ENCODE measurements at regions not wholly inside any gene's neighbourhood (a gene's known extent, or its start where the extent isn't known, plus 50 kb on each side); places are given as distances from the start of the nearest gene placed in this dataset.

- peaks cover 0 to 77% (median 12%) of the 10 kb centered on the region in 5 donors for H3K4me1 ChIP-seq (ENCODE audit: control insufficient read depth in 5 of 5, insufficient read depth in 5 of 5, low read length in 5 of 5)
- H3K27me3 ChIP-seq (ENCODE audit: control insufficient read depth in 5 of 5, insufficient read depth in 4 of 5, low read length in 5 of 5) = no peaks in the 10 kb centered on the region
- H3K27ac ChIP-seq (ENCODE audit: low read depth, low read length) = peak overlapping the region; percentile 50
- no peaks in the 10 kb centered on the region for H3K9me3 ChIP-seq (ENCODE audit: control insufficient read depth in 5 of 5, low read length in 5 of 5)
- H3K9ac ChIP-seq (ENCODE audit: low read length in 5 of 5) = peak overlapping the region in 1 of 5 donors; percentile 12
- no peaks in the 10 kb centered on the region for H3K36me3 ChIP-seq (ENCODE audit: control insufficient read depth in 5 of 5, insufficient read depth in 5 of 5, low read length in 5 of 5)
- H3K4me3 ChIP-seq (ENCODE audit: low read depth in 1 of 5, low read length in 5 of 5) = no peak overlapping the region
Observed at GRCh38 chr3:124277144-124277890, 285.4 kb upstream of the ROPN1 start.

- Histone ChIP-seq H3K36me3 (ENCODE audit: control insufficient read depth in 5 of 5, insufficient read depth in 5 of 5, low read length in 5 of 5) (no peaks in the 10 kb centered on the region), H3K27me3 (ENCODE audit: control insufficient read depth in 5 of 5, insufficient read depth in 4 of 5, low read length in 5 of 5) (no peaks in the 10 kb centered on the region), H3K9ac (ENCODE audit: low read length in 5 of 5) (no peak overlapping the region), H3K4me3 (ENCODE audit: low read depth in 1 of 5, low read length in 5 of 5) (no peak overlapping the region), H3K27ac (ENCODE audit: low read depth, low read length) (no peak overlapping the region), H3K9me3 (ENCODE audit: control insufficient read depth in 5 of 5, low read length in 5 of 5) (no peaks in the 10 kb centered on the region), H3K4me1 (ENCODE audit: control insufficient read depth in 5 of 5, insufficient read depth in 5 of 5, low read length in 5 of 5) (peaks cover 0 to 38% (median 11%) of the 10 kb centered on the region in 5 donors)
Observed at GRCh38 chr3:124281453-124282316, 289.8 kb upstream of the ROPN1 start.

- H3K9me3 ChIP-seq (ENCODE audit: control insufficient read depth in 5 of 5, low read length in 5 of 5) = no peaks in the 10 kb centered on the region
- H3K36me3 ChIP-seq (ENCODE audit: control insufficient read depth in 5 of 5, insufficient read depth in 5 of 5, low read length in 5 of 5) = no peaks in the 10 kb centered on the region
Observed at GRCh38 chr3:124282751-124283651, 291.1 kb upstream of the ROPN1 start.

GRCh38 chr3:124283652-124284023 lies 291.7 kb upstream of the ROPN1 start:
- Histone ChIP-seq H3K27ac (ENCODE audit: low read depth, low read length) (no peak overlapping the region), H3K9ac (ENCODE audit: low read length in 5 of 5) (no peak overlapping the region), H3K27me3 (ENCODE audit: control insufficient read depth in 5 of 5, insufficient read depth in 4 of 5, low read length in 5 of 5) (no peaks in the 10 kb centered on the region), H3K9me3 (ENCODE audit: control insufficient read depth in 5 of 5, low read length in 5 of 5) (no peaks in the 10 kb centered on the region), H3K4me1 (ENCODE audit: control insufficient read depth in 5 of 5, insufficient read depth in 5 of 5, low read length in 5 of 5) (peaks cover 0 to 23% (median 0%) of the 10 kb centered on the region in 5 donors), H3K4me3 (ENCODE audit: low read depth in 1 of 5, low read length in 5 of 5) (no peak overlapping the region), H3K36me3 (ENCODE audit: control insufficient read depth in 5 of 5, insufficient read depth in 5 of 5, low read length in 5 of 5) (no peaks in the 10 kb centered on the region)

More at GRCh38 chr3:124282751-124283651, 291.1 kb upstream of the ROPN1 start:
- H3K9ac ChIP-seq (ENCODE audit: low read length in 5 of 5) = no peak overlapping the region
- no peak overlapping the region for H3K27ac ChIP-seq (ENCODE audit: low read depth, low read length)
- H3K27me3 ChIP-seq (ENCODE audit: control insufficient read depth in 5 of 5, insufficient read depth in 4 of 5, low read length in 5 of 5) = no peaks in the 10 kb centered on the region
- H3K4me3 ChIP-seq (ENCODE audit: low read depth in 1 of 5, low read length in 5 of 5) = no peak overlapping the region
- H3K4me1 ChIP-seq (ENCODE audit: control insufficient read depth in 5 of 5, insufficient read depth in 5 of 5, low read length in 5 of 5) = peaks cover 0 to 24% (median 1%) of the 10 kb centered on the region in 5 donors

DNA sequence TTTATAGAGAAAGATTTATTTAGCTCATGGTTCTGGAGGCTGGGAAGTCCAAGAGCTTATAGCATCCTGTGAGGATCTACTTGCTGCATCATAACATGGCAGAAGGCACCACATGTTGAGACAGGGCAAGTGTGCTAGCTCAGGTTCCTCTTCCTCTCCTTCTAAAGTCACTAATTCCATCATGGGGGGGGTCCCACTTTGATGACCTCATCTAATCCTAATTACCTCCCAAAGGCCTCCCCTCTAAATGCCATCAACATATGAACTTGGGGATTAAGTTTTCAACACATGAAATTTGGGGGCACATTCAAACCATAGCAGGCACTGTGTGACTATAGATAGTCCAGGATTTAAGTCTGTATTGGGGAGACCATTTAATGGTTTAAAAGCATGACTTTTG lies 297.1 kb upstream of the ROPN1 start:
- H3K27me3 ChIP-seq (ENCODE audit: control insufficient read depth in 5 of 5, insufficient read depth in 4 of 5, low read length in 5 of 5) = no peaks in the 10 kb centered on the region
- no peak overlapping the region for H3K9ac ChIP-seq (ENCODE audit: low read length in 5 of 5)
- no peaks in the 10 kb centered on the region for H3K9me3 ChIP-seq (ENCODE audit: control insufficient read depth in 5 of 5, low read length in 5 of 5)
- no peaks in the 10 kb centered on the region for H3K36me3 ChIP-seq (ENCODE audit: control insufficient read depth in 5 of 5, insufficient read depth in 5 of 5, low read length in 5 of 5)
- H3K27ac ChIP-seq (ENCODE audit: low read depth, low read length) = no peak overlapping the region
- no peak overlapping the region for H3K4me3 ChIP-seq (ENCODE audit: low read depth in 1 of 5, low read length in 5 of 5)
- H3K4me1 ChIP-seq (ENCODE audit: control insufficient read depth in 5 of 5, insufficient read depth in 5 of 5, low read length in 5 of 5) = no peaks in the 10 kb centered on the region

DNA sequence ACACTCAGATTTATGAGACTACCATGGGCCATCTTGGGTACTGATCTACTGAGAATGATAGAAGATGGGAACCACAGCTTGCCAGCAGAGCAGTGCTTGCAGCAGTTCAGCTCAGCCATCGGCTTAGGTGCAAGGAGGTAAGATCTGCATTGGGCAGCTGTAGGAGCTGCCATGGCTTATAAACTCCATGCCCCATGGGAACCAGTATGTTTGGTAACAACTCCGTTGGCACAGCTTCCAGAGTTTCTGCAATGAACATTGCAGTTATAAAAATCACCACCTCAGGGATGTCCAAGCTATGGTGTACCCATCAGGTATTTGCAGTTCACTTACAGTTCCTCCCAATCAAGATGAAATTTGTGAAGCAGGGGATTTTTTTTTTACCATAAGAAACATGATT lies 299.1 kb upstream of the ROPN1 start:
- no peaks in the 10 kb centered on the region for H3K9me3 ChIP-seq (ENCODE audit: control insufficient read depth in 5 of 5, low read length in 5 of 5)
- no peaks in the 10 kb centered on the region for H3K4me1 ChIP-seq (ENCODE audit: control insufficient read depth in 5 of 5, insufficient read depth in 5 of 5, low read length in 5 of 5)

DNA sequence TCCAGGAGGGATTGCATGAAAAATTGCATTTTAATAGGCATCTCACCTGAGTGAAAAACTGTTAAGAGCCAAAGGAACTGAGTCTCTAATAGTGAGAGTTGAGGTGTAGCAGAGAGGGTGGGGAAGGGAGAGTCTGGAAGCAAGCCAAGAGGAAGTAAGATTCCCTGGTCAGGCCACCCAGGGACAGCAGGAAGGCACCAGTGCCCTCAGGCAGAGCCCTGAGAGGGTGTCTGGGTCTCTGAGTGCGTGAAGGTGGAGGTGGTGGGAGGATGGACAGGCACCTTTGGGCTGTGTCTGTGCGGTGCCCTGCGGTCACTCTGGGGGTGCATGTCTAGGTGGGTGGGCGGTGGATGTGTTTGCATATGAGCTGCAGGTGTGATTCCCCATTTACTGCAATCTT lies 300.4 kb upstream of the ROPN1 start:
- no peaks in the 10 kb centered on the region for H3K36me3 ChIP-seq (ENCODE audit: control insufficient read depth in 5 of 5, insufficient read depth in 5 of 5, low read length in 5 of 5)
- no peaks in the 10 kb centered on the region for H3K9me3 ChIP-seq (ENCODE audit: control insufficient read depth in 5 of 5, low read length in 5 of 5)
- H3K9ac ChIP-seq (ENCODE audit: low read length in 5 of 5) = no peak overlapping the region
- no peak overlapping the region for H3K27ac ChIP-seq (ENCODE audit: low read depth, low read length)
- peaks cover 0 to 11% (median 0%) of the 10 kb centered on the region in 5 donors for H3K4me1 ChIP-seq (ENCODE audit: control insufficient read depth in 5 of 5, insufficient read depth in 5 of 5, low read length in 5 of 5)
- no peak overlapping the region for H3K4me3 ChIP-seq (ENCODE audit: low read depth in 1 of 5, low read length in 5 of 5)
- no peaks in the 10 kb centered on the region for H3K27me3 ChIP-seq (ENCODE audit: control insufficient read depth in 5 of 5, insufficient read depth in 4 of 5, low read length in 5 of 5)

More for the DNA sequence above, 299.1 kb upstream of the ROPN1 start:
- Histone ChIP-seq H3K4me3 (ENCODE audit: low read depth in 1 of 5, low read length in 5 of 5) (no peak overlapping the region), H3K27me3 (ENCODE audit: control insufficient read depth in 5 of 5, insufficient read depth in 4 of 5, low read length in 5 of 5) (no peaks in the 10 kb centered on the region), H3K9ac (ENCODE audit: low read length in 5 of 5) (no peak overlapping the region), H3K36me3 (ENCODE audit: control insufficient read depth in 5 of 5, insufficient read depth in 5 of 5, low read length in 5 of 5) (no peaks in the 10 kb centered on the region), H3K27ac (ENCODE audit: low read depth, low read length) (no peak overlapping the region)

DNA sequence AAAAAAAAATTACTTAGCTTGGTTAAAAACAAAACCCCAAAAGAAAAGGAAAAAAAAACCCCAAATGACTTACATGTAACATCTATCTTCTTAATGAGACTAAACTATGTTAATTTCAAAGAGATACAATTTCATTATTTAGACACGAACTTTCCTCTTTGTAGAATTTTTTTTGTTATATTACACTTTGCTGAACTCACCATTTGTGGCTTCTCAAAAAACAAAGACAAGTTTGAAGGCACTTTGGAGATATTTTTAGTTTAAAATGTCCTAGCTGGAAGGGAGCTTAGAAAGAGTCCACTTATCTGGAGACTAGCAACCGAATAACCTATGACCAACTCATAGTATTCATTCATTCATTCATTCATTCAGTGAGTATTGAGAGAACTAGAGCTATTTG lies 301.7 kb upstream of the ROPN1 start:
- H3K9ac ChIP-seq (ENCODE audit: low read length in 5 of 5) = no peak overlapping the region

DNA sequence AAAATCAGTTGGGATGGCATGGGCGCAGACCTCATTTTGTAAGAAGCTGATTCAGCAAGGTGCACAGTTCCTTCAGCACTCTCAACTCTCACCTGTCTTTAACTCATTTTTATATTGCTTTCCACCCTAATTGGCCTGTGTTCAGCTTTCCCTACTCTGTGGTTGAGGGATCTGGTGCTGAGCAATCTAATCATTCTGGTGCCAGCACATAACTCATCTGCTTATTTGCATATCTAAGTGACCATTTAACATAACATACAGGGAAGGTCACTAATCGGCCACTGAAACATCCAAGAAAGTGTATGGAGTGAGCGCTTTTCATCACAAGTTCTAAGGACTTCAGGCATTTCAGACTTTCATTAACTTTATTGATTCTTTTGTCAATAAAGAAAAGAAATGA lies 303.4 kb upstream of the ROPN1 start:
- H3K9me3 ChIP-seq (ENCODE audit: control insufficient read depth in 5 of 5, low read length in 5 of 5) = no peaks in the 10 kb centered on the region
- no peak overlapping the region for H3K27ac ChIP-seq (ENCODE audit: low read depth, low read length)
- H3K27me3 ChIP-seq (ENCODE audit: control insufficient read depth in 5 of 5, insufficient read depth in 4 of 5, low read length in 5 of 5) = no peaks in the 10 kb centered on the region
- peaks cover 0 to 5% (median 0%) of the 10 kb centered on the region in 5 donors for H3K36me3 ChIP-seq (ENCODE audit: control insufficient read depth in 5 of 5, insufficient read depth in 5 of 5, low read length in 5 of 5)
- H3K4me1 ChIP-seq (ENCODE audit: control insufficient read depth in 5 of 5, insufficient read depth in 5 of 5, low read length in 5 of 5) = peaks cover 0 to 24% (median 0%) of the 10 kb centered on the region in 5 donors
- H3K4me3 ChIP-seq (ENCODE audit: low read depth in 1 of 5, low read length in 5 of 5) = no peak overlapping the region
- H3K9ac ChIP-seq (ENCODE audit: low read length in 5 of 5) = no peak overlapping the region

More for the DNA sequence above, 301.7 kb upstream of the ROPN1 start:
- H3K4me3 ChIP-seq (ENCODE audit: low read depth in 1 of 5, low read length in 5 of 5) = no peak overlapping the region
- no peaks in the 10 kb centered on the region for H3K9me3 ChIP-seq (ENCODE audit: control insufficient read depth in 5 of 5, low read length in 5 of 5)
- no peak overlapping the region for H3K27ac ChIP-seq (ENCODE audit: low read depth, low read length)
- H3K27me3 ChIP-seq (ENCODE audit: control insufficient read depth in 5 of 5, insufficient read depth in 4 of 5, low read length in 5 of 5) = no peaks in the 10 kb centered on the region
- H3K4me1 ChIP-seq (ENCODE audit: control insufficient read depth in 5 of 5, insufficient read depth in 5 of 5, low read length in 5 of 5) = peaks cover 0 to 19% (median 0%) of the 10 kb centered on the region in 5 donors
- no peaks in the 10 kb centered on the region for H3K36me3 ChIP-seq (ENCODE audit: control insufficient read depth in 5 of 5, insufficient read depth in 5 of 5, low read length in 5 of 5)
